Esophagus muscularis mucosa (tissue), 4 donors: ENCODE measurements at regions not wholly inside any gene's neighbourhood (a gene's known extent, or its start where the extent isn't known, plus 50 kb on each side); places are given as distances from the start of the nearest gene placed in this dataset.

Experiments
- DNase-seq: peaks from one replicate; pipeline ENCODE4 v3.0.0-alpha.2; 2017; ENCODE audit errors: extremely low spot score
- H3K27ac ChIP-seq, 4 donors: fragments of 200-600 bp; sonication (generic); replicated peaks in 1 of 4; 1 replicate in 3 of 4; 2 replicates in 1 of 4; pipeline ENCODE4 v1.5.1; 2016 to 2019; ENCODE audit warnings: mild to moderate bottlenecking in 1 of 4
- H3K27me3 ChIP-seq, 4 donors: fragments of 200-600 bp; sonication (generic); one replicate each; pipeline versions ENCODE4 v1.5.1 to v1.6.0; 2016 to 2019
- H3K36me3 ChIP-seq, 4 donors: fragments of 200-600 bp; sonication (generic); one replicate each; pipeline ENCODE4 v1.5.1; 2016 to 2019
- H3K4me1 ChIP-seq, 4 donors: fragments of 200-600 bp; sonication (generic); one replicate each; pipeline ENCODE4 v1.5.1; 2016 to 2019
- H3K4me3 ChIP-seq, 4 donors: fragments of 200-600 bp; sonication (generic); 1 replicate in 2 of 4; 2 replicates in 2 of 4; pipeline ENCODE4 v1.5.1; 2016 to 2019; ENCODE audit warnings: mild to moderate bottlenecking in 4 of 4, moderate library complexity in 1 of 4
- H3K9me3 ChIP-seq, 4 donors: fragments of 200-600 bp; sonication (generic); 1 replicate in 3 of 4; 2 replicates in 1 of 4; pipeline ENCODE4 v1.5.1; 2016 to 2019
- EP300 ChIP-seq: sonication (generic); formaldehyde crosslinking; IDR thresholded peaks from one replicate; pipeline ENCODE4 v1.6.1; 2017; ENCODE audit warnings: antibody characterized with exemption
- POLR2A ChIP-seq: fragments of 450-650 bp; IDR thresholded peaks from one replicate; pipeline ENCODE4 v1.6.1; 2017; ENCODE audit warnings: antibody characterized with exemption, moderate library complexity, mild to moderate bottlenecking, low read depth
- POLR2AphosphoS5 ChIP-seq, 2 donors: sonication (generic); formaldehyde crosslinking; IDR thresholded peaks; one replicate each; pipeline ENCODE4 v1.6.1; 2017; ENCODE audit warnings: antibody characterized with exemption in 2 of 2
- WGBS: methylation state at CpG from one replicate; pipeline ENCODE4 v1.1.5; 2018; 5-methylcytosine and 5-hydroxymethylcytosine counted together
- intact Hi-C: fragments of 100-400 bp; cut with DNase I; formaldehyde crosslinking; loops from one replicate; pipeline ENCODE4 v1.15.1; 2023
- TF ChIP-seq, protein P1 (sequence below), 3 experiments: fragments of 200-600 bp in 2 of 3; fragments of 450-650 bp in 1 of 3; sonication (generic) in 2 of 3; IDR thresholded peaks; one replicate each; pipeline ENCODE4 v1.5.1; 2017 to 2019; ENCODE audit warnings: antibody characterized with exemption in 3 of 3, mild to moderate bottlenecking in 2 of 3, moderate library complexity in 1 of 3

DNA sequence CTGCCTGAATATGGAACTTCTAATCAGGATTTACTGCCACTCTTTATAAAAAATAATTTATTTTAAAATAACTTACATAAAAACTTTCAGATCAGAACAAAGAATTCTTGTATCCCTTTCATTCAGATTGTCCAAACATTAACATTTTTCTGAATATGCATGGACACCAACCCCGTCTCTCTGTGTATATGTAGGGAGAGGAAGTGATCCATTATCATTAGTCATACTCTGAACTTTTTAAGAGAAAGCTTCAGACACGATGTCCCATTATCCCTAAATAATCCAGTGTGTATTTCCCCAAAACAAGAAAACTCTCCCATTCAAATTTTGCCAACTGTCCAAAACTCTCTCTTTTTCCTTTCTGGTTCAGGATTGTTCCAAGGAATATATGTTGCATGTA, 122.3 kb upstream of the CXADR start:
- Histone ChIP-seq H3K27ac (no peak overlapping the region), H3K9me3 (no peaks in the 10 kb centered on the region), H3K27me3 (peaks cover 0 to 5% (median 0%) of the 10 kb centered on the region in 4 donors), H3K36me3 (no peaks in the 10 kb centered on the region), H3K4me3 (no peak overlapping the region), H3K4me1 (no peaks in the 10 kb centered on the region)
- intact Hi-C loops = no loop called here
- TF ChIP-seq POLR2AphosphoS5 (IDR thresholded peaks at IDR 0.05) (no peak), POLR2A (no peak), EP300 (no peak)
- TF ChIP-seq, protein P1, sequence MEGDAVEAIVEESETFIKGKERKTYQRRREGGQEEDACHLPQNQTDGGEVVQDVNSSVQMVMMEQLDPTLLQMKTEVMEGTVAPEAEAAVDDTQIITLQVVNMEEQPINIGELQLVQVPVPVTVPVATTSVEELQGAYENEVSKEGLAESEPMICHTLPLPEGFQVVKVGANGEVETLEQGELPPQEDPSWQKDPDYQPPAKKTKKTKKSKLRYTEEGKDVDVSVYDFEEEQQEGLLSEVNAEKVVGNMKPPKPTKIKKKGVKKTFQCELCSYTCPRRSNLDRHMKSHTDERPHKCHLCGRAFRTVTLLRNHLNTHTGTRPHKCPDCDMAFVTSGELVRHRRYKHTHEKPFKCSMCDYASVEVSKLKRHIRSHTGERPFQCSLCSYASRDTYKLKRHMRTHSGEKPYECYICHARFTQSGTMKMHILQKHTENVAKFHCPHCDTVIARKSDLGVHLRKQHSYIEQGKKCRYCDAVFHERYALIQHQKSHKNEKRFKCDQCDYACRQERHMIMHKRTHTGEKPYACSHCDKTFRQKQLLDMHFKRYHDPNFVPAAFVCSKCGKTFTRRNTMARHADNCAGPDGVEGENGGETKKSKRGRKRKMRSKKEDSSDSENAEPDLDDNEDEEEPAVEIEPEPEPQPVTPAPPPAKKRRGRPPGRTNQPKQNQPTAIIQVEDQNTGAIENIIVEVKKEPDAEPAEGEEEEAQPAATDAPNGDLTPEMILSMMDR (IDR thresholded peaks at IDR 0.05) = no peak
- DNase-seq = no peak
- 37% methylated on average over 2 of the region's 2 CpGs for WGBS

DNA sequence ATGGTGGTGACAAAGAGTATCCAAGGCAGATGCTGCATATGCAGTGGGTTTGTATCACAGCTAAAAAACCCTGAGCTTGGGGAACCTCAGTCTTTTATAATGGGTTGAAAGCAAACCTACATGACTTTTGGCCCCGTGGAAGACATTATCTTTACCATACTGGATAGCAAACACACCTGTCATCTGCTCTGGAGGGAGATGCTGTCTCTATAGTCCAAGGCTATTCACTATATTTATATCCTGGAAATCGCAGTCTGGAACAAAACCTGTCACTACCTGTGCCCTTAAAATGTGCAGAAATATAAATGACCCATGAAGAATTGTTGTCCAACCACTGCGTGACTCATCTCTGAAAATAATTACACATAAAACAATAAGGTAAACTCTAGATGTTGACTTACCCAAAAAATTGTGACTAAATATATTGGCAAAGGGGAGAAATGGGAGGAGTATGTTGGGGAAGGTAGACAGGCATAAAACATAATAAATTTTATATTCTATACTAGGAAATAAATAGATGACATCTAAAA, 121.0 kb upstream of the CXADR start:
- H3K4me1 ChIP-seq = no peaks in the 10 kb centered on the region
- H3K27me3 ChIP-seq = peaks cover 0 to 5% (median 0%) of the 10 kb centered on the region in 4 donors
- WGBS = 80% methylated on average over 3 of the region's 3 CpGs
- no peak for DNase-seq
- intact Hi-C loops = no loop called here
- no peaks in the 10 kb centered on the region for H3K9me3 ChIP-seq
- H3K4me3 ChIP-seq = no peak overlapping the region
- H3K36me3 ChIP-seq = no peaks in the 10 kb centered on the region
- TF ChIP-seq EP300 (no peak), POLR2A (no peak), POLR2AphosphoS5 (IDR thresholded peaks at IDR 0.05) (no peak)
- TF ChIP-seq, protein P1 (IDR thresholded peaks at IDR 0.05) = no peak
- H3K27ac ChIP-seq = no peak overlapping the region

DNA sequence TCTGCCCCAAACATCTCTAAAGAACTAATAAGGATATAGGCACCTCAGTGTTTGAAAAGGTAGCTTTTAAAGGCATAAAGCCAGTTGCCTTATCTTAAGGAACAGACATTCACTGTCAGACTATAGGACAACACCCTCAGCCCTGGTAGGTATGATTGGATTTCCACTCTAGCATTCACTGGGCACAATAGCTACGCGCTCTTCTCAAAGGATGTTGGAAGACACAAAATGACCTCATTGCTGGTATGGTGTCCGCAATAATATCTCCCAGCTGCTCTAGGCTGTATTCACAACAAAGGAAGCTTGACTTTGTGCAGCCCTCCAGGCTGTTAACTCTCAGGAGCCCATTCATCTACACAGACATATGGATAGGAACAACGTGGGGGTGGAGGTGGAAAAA, 119.4 kb upstream of the CXADR start:
- H3K4me1 ChIP-seq = no peaks in the 10 kb centered on the region
- no peak overlapping the region for H3K27ac ChIP-seq
- no peak for DNase-seq
- H3K9me3 ChIP-seq = no peaks in the 10 kb centered on the region
- H3K27me3 ChIP-seq = peaks cover 0 to 5% (median 0%) of the 10 kb centered on the region in 4 donors
- intact Hi-C loops = no loop called here
- H3K36me3 ChIP-seq = no peaks in the 10 kb centered on the region
- H3K4me3 ChIP-seq = no peak overlapping the region
- WGBS = 62% methylated on average over 4 of the region's 4 CpGs
- TF ChIP-seq, protein P1 (IDR thresholded peaks at IDR 0.05) = no peak
- TF ChIP-seq POLR2A = no peak
- TF ChIP-seq EP300 = no peak
- TF ChIP-seq POLR2AphosphoS5 (IDR thresholded peaks at IDR 0.05) = no peak

DNA sequence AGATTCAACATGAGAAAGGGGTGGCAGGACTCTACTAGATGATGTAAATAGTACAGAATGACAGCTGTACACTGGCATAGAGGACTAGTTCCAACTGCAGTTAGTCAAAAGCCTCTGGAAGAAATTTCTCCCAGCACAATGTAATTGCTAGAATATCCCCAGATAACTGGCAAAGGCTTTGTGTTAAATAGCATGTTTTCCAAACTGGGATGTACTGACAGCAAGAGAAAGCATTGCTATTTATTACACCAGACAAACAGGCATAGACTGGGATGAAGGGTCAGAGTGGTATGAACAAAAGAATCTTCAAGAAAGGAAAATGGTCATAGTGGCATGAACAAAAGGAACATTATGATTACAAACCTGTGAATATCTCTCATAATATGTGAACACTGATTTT, 115.9 kb upstream of the CXADR start:
- DNase-seq = no peak
- intact Hi-C loops = no loop called here
- no peak overlapping the region for H3K27ac ChIP-seq

More for the DNA sequence above, 115.9 kb upstream of the CXADR start:
- Histone ChIP-seq H3K9me3 (no peaks in the 10 kb centered on the region), H3K27me3 (peaks cover 0 to 5% (median 0%) of the 10 kb centered on the region in 4 donors), H3K4me3 (no peak overlapping the region), H3K36me3 (no peaks in the 10 kb centered on the region), H3K4me1 (no peaks in the 10 kb centered on the region)
- TF ChIP-seq POLR2A = no peak
- TF ChIP-seq, protein P1 (IDR thresholded peaks at IDR 0.05) = no peak
- no peak for TF ChIP-seq EP300
- TF ChIP-seq POLR2AphosphoS5 (IDR thresholded peaks at IDR 0.05) = no peak
